HFFc6 (cell line): ENCODE measurements at regions not wholly inside any gene's neighbourhood (a gene's known extent, or its start where the extent isn't known, plus 50 kb on each side); places are given as distances from the start of the nearest gene placed in this dataset.

ENCODE experiments used
- DNase-seq: peaks from one replicate; pipeline ENCODE4 v3.0.0-alpha.2; 2018
- H3K27ac Mint-ChIP-seq: 2 replicates; pipeline ENCODE4 v1.8.0; 2020; ENCODE audit warnings: mild to moderate bottlenecking, mixed read lengths
- H3K27me3 Mint-ChIP-seq: 2 replicates; pipeline ENCODE4 v1.8.0; 2021; ENCODE audit warnings: mild to moderate bottlenecking, moderate library complexity, mixed read lengths; ENCODE audit not compliant: insufficient read depth
- H3K36me3 Mint-ChIP-seq: 2 replicates; pipeline ENCODE4 v1.8.0; 2021; ENCODE audit warnings: low read depth, mixed read lengths
- H3K4me1 Mint-ChIP-seq: 2 replicates; pipeline ENCODE4 v1.8.0; 2020; ENCODE audit warnings: low read depth, mixed read lengths
- H3K4me3 Mint-ChIP-seq: 2 replicates; pipeline ENCODE4 v1.8.0; 2020; ENCODE audit warnings: mild to moderate bottlenecking, moderate library complexity, mixed read lengths
- H3K9me3 Mint-ChIP-seq: 2 replicates; pipeline ENCODE4 v1.8.0; 2020; ENCODE audit warnings: mild to moderate bottlenecking, mixed read lengths
- CTCF ChIP-seq: fragments of 200-600 bp; sonication (generic); IDR thresholded peaks from 2 replicates; pipeline ENCODE4 v1.5.0; 2021; ENCODE audit warnings: antibody characterized with exemption, mild to moderate bottlenecking

DNA sequence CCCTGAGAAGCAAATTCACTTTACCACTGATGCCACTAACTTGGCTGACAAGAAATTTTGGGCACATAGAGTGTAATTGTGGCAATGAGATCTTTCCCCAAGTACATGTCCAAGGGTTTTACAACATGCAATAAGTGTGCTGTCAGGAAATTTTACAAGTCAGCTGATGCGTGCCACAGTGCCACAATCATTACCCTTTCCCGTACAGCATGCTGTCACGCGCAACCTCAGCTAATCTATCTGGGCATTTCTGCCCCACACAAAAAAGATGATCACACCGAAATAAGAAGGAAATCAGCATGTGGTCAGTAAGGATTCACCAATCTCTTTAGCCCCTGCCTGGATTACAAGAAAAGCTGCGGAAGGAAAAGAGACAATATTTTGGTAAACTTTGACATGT, 163.6 kb upstream of the PREP start:
- DNase-seq, result no peak

GRCh38 chr6:105564121-105564902, 161.4 kb upstream of the PREP start:
- Mint-ChIP-seq H3K27me3 (no peaks in the 10 kb centered on the region), H3K27ac (no peak overlapping the region), H3K9me3 (0 out of 2 replicates have a peak, but pooled peaks cover 3% of the 10 kb centered on the region), H3K4me1 (peaks cover 22% of the 10 kb centered on the region), H3K4me3 (no peak overlapping the region), H3K36me3 (0 out of 2 replicates have a peak, but pooled peaks cover 4% of the 10 kb centered on the region)
- no peak for DNase-seq
- no peak for TF ChIP-seq CTCF

More for the DNA sequence above, 163.6 kb upstream of the PREP start:
- Mint-ChIP-seq H3K4me1 (peaks cover 29% of the 10 kb centered on the region), H3K27me3 (no peaks in the 10 kb centered on the region), H3K27ac (no peak overlapping the region), H3K36me3 (0 out of 2 replicates have a peak, but pooled peaks cover 4% of the 10 kb centered on the region), H3K9me3 (0 out of 2 replicates have a peak, but pooled peaks cover 3% of the 10 kb centered on the region), H3K4me3 (no peak overlapping the region)
- no peak for TF ChIP-seq CTCF

- H3K9me3 Mint-ChIP-seq, result 0 out of 2 replicates have a peak, but pooled peaks cover 3% of the 10 kb centered on the region
- TF ChIP-seq CTCF, result no peak
- peaks cover 11% of the 10 kb centered on the region for H3K4me1 Mint-ChIP-seq
- no peak for DNase-seq
- H3K36me3 Mint-ChIP-seq, result 0 out of 2 replicates have a peak, but pooled peaks cover 4% of the 10 kb centered on the region
- H3K27ac Mint-ChIP-seq, result no peak overlapping the region
- no peak overlapping the region for H3K4me3 Mint-ChIP-seq
- no peaks in the 10 kb centered on the region for H3K27me3 Mint-ChIP-seq
Observed at GRCh38 chr6:105562027-105562426, 159.1 kb upstream of the PREP start.

- 0 out of 2 replicates have a peak, but pooled peaks cover 3% of the 10 kb centered on the region for H3K9me3 Mint-ChIP-seq
- H3K27ac Mint-ChIP-seq, result no peak overlapping the region
- DNase-seq, result no peak
- peaks cover 6% of the 10 kb centered on the region for H3K4me1 Mint-ChIP-seq
- H3K27me3 Mint-ChIP-seq, result no peaks in the 10 kb centered on the region
- H3K36me3 Mint-ChIP-seq, result peaks cover 7% of the 10 kb centered on the region
- TF ChIP-seq CTCF, result no peak
- H3K4me3 Mint-ChIP-seq, result no peak overlapping the region
Observed at GRCh38 chr6:105561486-105561885, 158.6 kb upstream of the PREP start.

DNA sequence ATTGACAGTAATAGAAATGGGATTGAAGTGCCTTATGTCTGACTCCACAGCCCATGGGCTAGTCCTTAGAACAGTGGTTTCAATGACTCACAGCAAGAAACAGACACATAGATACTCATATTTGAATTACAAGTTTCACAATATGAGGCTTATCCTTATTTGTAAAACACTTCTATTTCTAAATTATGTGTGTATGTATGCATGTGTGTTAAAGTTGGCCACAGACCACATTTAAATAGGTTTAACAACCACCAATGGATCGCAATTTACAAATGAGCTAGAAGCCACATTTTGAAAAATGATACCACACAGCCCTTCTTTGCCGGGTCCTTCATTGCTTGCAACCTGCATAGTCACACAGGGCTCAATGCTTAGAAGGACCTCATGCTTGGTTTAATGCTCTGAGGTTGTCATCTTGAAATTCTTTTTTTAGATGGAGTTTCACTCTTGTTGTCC, 157.8 kb upstream of the PREP start:
- H3K27ac Mint-ChIP-seq, result no peak overlapping the region
- no peak overlapping the region for H3K4me3 Mint-ChIP-seq
- peaks cover 6% of the 10 kb centered on the region for H3K4me1 Mint-ChIP-seq
- H3K27me3 Mint-ChIP-seq, result no peaks in the 10 kb centered on the region
- 0 out of 2 replicates have a peak, but pooled peaks cover 3% of the 10 kb centered on the region for H3K9me3 Mint-ChIP-seq
- TF ChIP-seq CTCF, result no peak
- DNase-seq, result peak; percentile 31
- peaks cover 13% of the 10 kb centered on the region for H3K36me3 Mint-ChIP-seq
